Keratinocyte (primary cell): ENCODE measurements at regions not wholly inside any gene's neighbourhood (a gene's known extent, or its start where the extent isn't known, plus 50 kb on each side); places are given as distances from the start of the nearest gene placed in this dataset.

Source experiments
- CTCF ChIP-seq, 3 experiments: IDR thresholded peaks in 1 of 3; conservative IDR thresholded peaks in 1 of 3; optimal IDR thresholded peaks in 1 of 3; 2 replicates in 2 of 3; 3 replicates in 1 of 3; pipeline versions ENCODE3 to v1.5.1; 2011; ENCODE audit warnings: low read length in 3 of 3, mild to moderate bottlenecking in 3 of 3, moderate library complexity in 2 of 3, control low read depth in 1 of 3, inconsistent platforms in 1 of 3; ENCODE audit not compliant: insufficient read depth in 2 of 3; ENCODE audit errors: extremely low read depth in 1 of 3
- EZH2 ChIP-seq: IDR thresholded peaks from one replicate; pipeline ENCODE4 v1.6.1; 2012; ENCODE audit warnings: inconsistent platforms, mild to moderate bottlenecking, low read length, moderate library complexity

GRCh38 chr1:194693244-194693643 is 1506.8 kb upstream of the B3GALT2 start:
- TF ChIP-seq CTCF (optimal IDR thresholded peaks at IDR 0.05 in 1 of 3, IDR thresholded peaks at IDR 0.05 in 1 of 3, conservative IDR thresholded peaks at IDR 0.05 in 1 of 3; ENCODE audit: extremely low read depth in 1 of 3, insufficient read depth in 2 of 3, low read length in 3 of 3) (no peak), EZH2 (no peak)
